GM10248 (cell line): ENCODE measurements at regions not wholly inside any gene's neighbourhood (a gene's known extent, or its start where the extent isn't known, plus 50 kb on each side); places are given as distances from the start of the nearest gene placed in this dataset.
"Not testable (repeated sequence)": the region's sequence is repeated elsewhere in the genome, so short reads cannot be mapped to it uniquely, and the experiment has no call there.

ENCODE experiments used
- CTCF ChIA-PET: fragments of 300-600 bp; sonication (Branson Sonifier 250); formaldehyde crosslinking; extraction: SDS; loops from one replicate; lab custom pipeline; 2021; ENCODE audit warnings: antibody characterized with exemption; lab: Yijun Ruan, JAX
- POLR2A ChIA-PET: fragments of 350-650 bp; sonication (Branson Sonifier 250); formaldehyde crosslinking; extraction: SDS; loops from one replicate; lab custom pipeline; 2020; ENCODE audit warnings: antibody characterized with exemption; lab: Yijun Ruan, JAX
- DNase-seq: peaks from one replicate; pipeline ENCODE4 v3.0.0; 2012; ENCODE audit errors: extremely low spot score
- CTCF ChIP-seq: IDR thresholded peaks from 2 replicates; pipeline ENCODE4 v1.5.1; 2012; ENCODE audit warnings: mild to moderate bottlenecking, low read depth; ENCODE audit errors: extremely low read depth, missing control alignments, control extremely low read depth

DNA sequence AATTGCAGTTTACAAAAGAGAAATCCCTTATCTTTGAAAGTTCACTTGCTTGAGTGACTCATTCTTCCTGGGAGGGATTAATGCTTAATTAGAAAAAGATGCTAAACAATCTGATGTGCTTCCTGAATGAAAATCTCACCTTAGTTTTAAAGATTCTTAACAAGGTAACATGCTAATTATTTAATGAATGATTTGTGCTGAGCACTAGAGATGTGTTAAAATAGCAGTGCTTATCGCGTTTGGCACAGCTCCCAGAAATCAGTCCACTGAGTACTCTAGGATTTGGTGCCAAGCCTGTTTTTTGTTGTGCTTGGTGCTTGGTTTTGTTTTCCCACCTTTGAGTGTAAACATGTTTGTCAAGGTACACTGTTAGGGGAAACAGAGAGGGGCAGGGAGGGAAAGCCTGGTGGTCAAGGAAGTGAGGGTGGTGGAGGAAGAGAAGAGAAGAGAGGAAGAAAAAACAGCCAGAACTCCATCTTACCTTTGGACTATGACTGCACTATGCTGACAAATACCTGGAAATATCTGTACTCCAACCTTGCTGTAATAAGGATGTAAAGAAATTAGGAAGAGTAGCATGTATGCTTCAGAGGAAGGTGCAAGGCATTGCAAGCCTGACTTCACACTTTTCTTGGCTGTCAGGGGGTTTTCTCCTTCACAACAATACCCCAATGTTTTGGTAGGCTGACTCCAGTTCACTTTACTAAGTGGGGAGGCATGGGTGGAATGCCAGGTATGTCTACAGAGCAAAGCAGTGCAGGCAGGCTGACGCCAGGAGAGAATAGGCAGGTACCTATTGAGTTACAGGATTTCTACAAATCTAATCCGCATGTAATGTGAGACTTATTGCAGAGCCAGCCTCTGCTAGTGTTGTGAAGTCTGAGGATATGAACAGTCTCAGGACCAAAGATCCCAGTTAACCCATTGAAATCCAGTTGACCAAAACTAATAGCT is 157.2 kb upstream of the ISL1 start:
- DNase-seq, result no peak
- CTCF ChIA-PET, result no interaction called here
- TF ChIP-seq CTCF, result no peak
- POLR2A ChIA-PET, result no interaction called here

DNA sequence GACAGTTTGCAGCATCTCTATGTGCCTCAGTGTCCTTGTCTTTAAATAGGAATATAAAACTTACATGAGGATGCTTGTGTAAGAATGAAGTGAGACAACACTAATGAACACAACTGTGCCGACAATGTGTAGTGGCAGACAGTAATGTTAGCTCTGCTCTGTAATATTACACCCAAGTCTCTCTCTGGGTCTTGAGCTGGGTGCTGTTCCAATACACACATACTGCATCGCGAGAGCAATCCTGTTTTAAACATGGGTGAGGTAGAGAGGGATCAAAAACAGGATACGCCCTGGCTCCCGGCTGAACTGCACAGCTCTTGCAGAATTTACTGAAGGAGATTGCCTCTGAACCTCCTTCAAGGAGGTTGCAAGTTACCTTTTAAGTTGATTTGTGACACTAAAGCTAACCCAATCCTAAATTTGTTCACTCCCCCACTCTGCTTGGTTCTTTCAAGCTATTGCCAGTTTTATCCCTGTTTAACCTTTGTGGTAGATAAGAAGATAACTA is 155.2 kb upstream of the ISL1 start:
- POLR2A ChIA-PET, result no interaction called here
- CTCF ChIA-PET, result no interaction called here
- DNase-seq, result no peak
- no peak for TF ChIP-seq CTCF

DNA sequence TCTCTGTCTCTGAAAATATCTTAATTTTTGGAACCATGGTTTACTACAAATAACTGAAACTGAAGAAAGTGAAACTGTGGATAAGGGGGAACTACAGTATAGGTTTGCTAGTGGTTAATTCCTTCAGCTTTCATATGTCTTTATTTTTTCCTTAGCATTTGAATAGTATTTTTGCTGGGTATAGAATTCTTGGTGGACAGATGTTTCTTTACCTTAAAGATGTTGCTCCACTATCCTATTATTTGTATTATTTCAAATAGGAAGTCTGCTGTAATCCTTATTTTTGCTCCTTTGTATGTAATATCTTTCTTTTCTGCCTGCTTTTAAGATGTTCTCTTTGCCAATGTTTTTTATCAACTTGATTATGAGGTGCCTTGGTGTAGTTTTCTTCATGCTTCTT is 152.9 kb upstream of the ISL1 start:
- DNase-seq, result no peak
- ChIA-PET POLR2A (no interaction called here), CTCF (no interaction called here)
- TF ChIP-seq CTCF, result no peak

DNA sequence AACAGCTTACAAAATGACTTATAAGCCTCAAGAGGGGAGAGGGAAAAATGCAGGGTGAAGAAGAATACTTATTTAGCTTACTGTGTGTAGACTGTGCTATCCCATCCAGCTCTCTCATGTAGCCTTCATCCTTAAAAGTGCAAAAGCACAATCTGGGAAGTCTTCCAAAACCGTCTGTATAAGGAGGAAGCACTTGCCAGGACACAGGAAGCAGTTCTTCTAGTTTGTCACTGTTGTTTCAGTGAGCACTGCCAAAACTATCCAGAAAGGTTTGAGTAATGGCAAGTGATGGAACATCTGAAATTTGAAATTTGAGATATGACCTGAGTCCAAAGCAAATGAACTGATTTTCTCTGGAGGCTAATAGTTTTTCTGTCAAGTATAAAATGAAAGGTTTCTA is 140.8 kb upstream of the ISL1 start:
- TF ChIP-seq CTCF, result no peak
- ChIA-PET CTCF (no interaction called here), POLR2A (no interaction called here)
- no peak for DNase-seq

GRCh38 chr5:51250957-51251356 is 132.3 kb upstream of the ISL1 start:
- CTCF ChIA-PET, POLR2A ChIA-PET, DNase-seq: not testable (repeated sequence)

DNA sequence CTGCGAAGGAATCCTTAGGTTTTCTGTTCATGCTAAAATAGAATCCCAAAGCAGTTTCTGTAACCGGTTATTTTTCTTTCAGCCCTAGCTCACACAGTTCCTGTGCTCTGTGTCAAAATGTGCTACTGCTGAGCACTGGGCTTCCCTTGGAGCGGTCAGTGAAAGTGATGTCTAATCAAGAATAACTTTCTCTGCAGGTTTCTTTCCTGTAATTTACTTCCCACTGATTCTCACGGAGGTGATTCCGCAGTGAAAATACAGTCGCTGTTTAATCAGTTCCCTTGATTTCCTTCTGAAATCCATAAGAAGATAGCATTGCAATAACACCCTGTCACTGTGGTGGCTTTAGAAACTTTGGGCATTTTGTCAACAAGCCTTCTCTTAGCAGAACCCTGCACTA is 112.0 kb upstream of the ISL1 start:
- no peak for TF ChIP-seq CTCF
- DNase-seq, result no peak
- CTCF ChIA-PET, result no interaction called here
- POLR2A ChIA-PET, result no interaction called here

DNA sequence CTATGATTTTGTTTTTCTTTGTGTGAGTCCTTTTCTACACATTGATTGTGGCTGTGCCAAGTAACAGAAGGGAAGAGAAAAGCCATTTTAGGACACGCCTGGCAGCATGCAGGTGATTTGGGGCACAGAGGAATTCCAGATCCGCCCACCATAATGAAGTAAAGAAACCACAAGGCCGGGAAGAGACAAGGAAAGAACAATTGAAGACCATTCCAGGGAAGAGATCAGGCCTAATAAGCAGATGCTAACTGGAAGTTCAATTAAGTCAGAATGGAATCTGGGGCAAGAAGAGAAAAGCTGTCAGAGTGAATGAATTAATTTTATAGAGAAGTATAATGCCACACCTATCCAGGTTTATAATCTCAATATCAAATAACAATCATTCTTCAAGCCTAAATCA is 110.2 kb upstream of the ISL1 start:
- TF ChIP-seq CTCF, result no peak
- ChIA-PET CTCF (interaction anchor here (1.2 kb wide), 1 partner anchor 9 kb away, joined by 3 read pairs; no protein-coding TSS in a partner anchor), POLR2A (no interaction called here)
- DNase-seq, result no peak
